Endothelial cell of umbilical vein (primary cell): ENCODE measurements at regions not wholly inside any gene's neighbourhood (a gene's known extent, or its start where the extent isn't known, plus 50 kb on each side); places are given as distances from the start of the nearest gene placed in this dataset.

ENCODE experiments used
- BruUV-seq: library from RNA; stranded (reverse); fragments of 400-500 nt; replicated peaks from 2 replicates; lab custom pipeline; 2021; lab: Mats Ljungman, UMichigan
- CTCF ChIA-PET: fragments of 300-600, 350-600 bp; sonication (Branson Sonifier 250); formaldehyde crosslinking; loops from one replicate; lab custom pipeline; 2021; ENCODE audit warnings: antibody characterized with exemption, inconsistent platforms; lab: Charles Lee
- POLR2A ChIA-PET: fragments of 300-600, 350-600 bp; sonication (Branson Sonifier 250); formaldehyde crosslinking; loops from one replicate; lab custom pipeline; 2021; ENCODE audit warnings: antibody characterized with exemption, inconsistent platforms; lab: Charles Lee
- DNase-seq: peaks from one replicate; pipeline ENCODE4 v3.0.0-alpha.2; 2011; ENCODE audit warnings: low read depth, low spot score
- FAIRE-seq: peaks from 2 replicates; lab custom pipeline; 2011; peaks lifted over from hg19 to GRCh38; lab: Jason Lieb, UNC
- H2AFZ ChIP-seq: 2 replicates; pipeline ENCODE4 v1.6.0; 2012; ENCODE audit warnings: low read depth, low read length, control low read depth, inconsistent platforms
- H3K27ac ChIP-seq: 2 replicates; pipeline ENCODE4 v1.5.1; 2011; ENCODE audit warnings: low read depth, mild to moderate bottlenecking, control low read depth, low read length, moderate library complexity; ENCODE audit not compliant: insufficient read depth
- H3K27me3 ChIP-seq, 2 experiments: 2 replicates each; pipeline versions ENCODE4 v1.6.0 to v1.6.1; 2011; ENCODE audit warnings: low read length in 2 of 2, mixed read lengths in 1 of 2; ENCODE audit not compliant: control insufficient read depth in 2 of 2, insufficient read depth in 2 of 2
- H3K36me3 ChIP-seq, 2 experiments: 2 replicates in 1 of 2; 3 replicates in 1 of 2; pipeline ENCODE4 v1.5.1; 2011; ENCODE audit warnings: low read length in 2 of 2, mild to moderate bottlenecking in 1 of 2, moderate library complexity in 1 of 2; ENCODE audit not compliant: control insufficient read depth in 2 of 2, insufficient read depth in 2 of 2; ENCODE audit errors: extremely low read depth in 1 of 2
- H3K4me1 ChIP-seq: 3 replicates; pipeline ENCODE4 v1.5.1; 2011; ENCODE audit warnings: mild to moderate bottlenecking, low read length; ENCODE audit not compliant: control insufficient read depth, insufficient read depth; ENCODE audit errors: extremely low read depth
- H3K4me2 ChIP-seq: 2 replicates; pipeline ENCODE4 v1.6.1; 2011; ENCODE audit warnings: low read length, control low read depth, mixed read lengths; ENCODE audit not compliant: insufficient read depth
- H3K4me3 ChIP-seq, 3 experiments: fragments of 200-600 bp in 1 of 3; sonication (generic), shearing (Covaris generic) in 1 of 3; replicated peaks in 1 of 3; 2 replicates each; pipeline ENCODE4 v1.5.1; 2011 to 2016; ENCODE audit warnings: control low read depth in 3 of 3, low read length in 3 of 3, mild to moderate bottlenecking in 2 of 3, inconsistent platforms in 1 of 3, low read depth in 1 of 3, moderate library complexity in 1 of 3; ENCODE audit not compliant: insufficient read depth in 1 of 3
- H3K79me2 ChIP-seq: 2 replicates; pipeline ENCODE4 v1.6.0; 2012; ENCODE audit warnings: low read length, inconsistent platforms; ENCODE audit not compliant: control insufficient read depth, insufficient read depth
- H3K9ac ChIP-seq: replicated peaks from 2 replicates; pipeline ENCODE3; 2011; ENCODE audit warnings: low read length, control low read depth; ENCODE audit not compliant: insufficient read depth; ENCODE audit errors: extremely low read depth
- H3K9me1 ChIP-seq: replicated peaks from 3 replicates; pipeline ENCODE4 v1.6.0; 2011; ENCODE audit warnings: mild to moderate bottlenecking, low read length; ENCODE audit not compliant: control insufficient read depth, insufficient read depth; ENCODE audit errors: extremely low read depth
- H3K9me3 ChIP-seq: replicated peaks from 2 replicates; pipeline ENCODE4 v1.5.1; 2012; ENCODE audit warnings: low read length, inconsistent platforms; ENCODE audit not compliant: control insufficient read depth, insufficient read depth
- H4K20me1 ChIP-seq: replicated peaks from 2 replicates; pipeline ENCODE3; 2011; ENCODE audit warnings: mild to moderate bottlenecking, low read length; ENCODE audit not compliant: control insufficient read depth, insufficient read depth; ENCODE audit errors: extremely low read depth
- CTCF ChIP-seq, 2 donors: IDR thresholded peaks; 1 replicate in 1 of 2; 2 replicates in 1 of 2; pipeline ENCODE4 v1.5.1; 2011; ENCODE audit warnings: low read length in 2 of 2, mild to moderate bottlenecking in 2 of 2, moderate library complexity in 2 of 2, control low read depth in 1 of 2, inconsistent platforms in 1 of 2, low read depth in 1 of 2; ENCODE audit not compliant: insufficient read depth in 1 of 2; ENCODE audit errors: extremely low read depth in 1 of 2
- EZH2 ChIP-seq: IDR thresholded peaks from 2 replicates; pipeline ENCODE4 v1.6.1; 2012; ENCODE audit warnings: borderline replicate concordance, low read depth, mild to moderate bottlenecking, moderate library complexity, low read length, inconsistent platforms; ENCODE audit not compliant: severe bottlenecking
- FOS ChIP-seq: IDR thresholded peaks from 2 replicates; pipeline ENCODE4 v1.6.1; 2011; ENCODE audit warnings: mild to moderate bottlenecking, low read length, moderate library complexity, borderline replicate concordance; ENCODE audit not compliant: insufficient read depth
- GATA2 ChIP-seq: IDR thresholded peaks from 2 replicates; pipeline ENCODE4 v1.7.0; 2011; ENCODE audit warnings: low read depth, mild to moderate bottlenecking, moderate library complexity, mixed read lengths, low read length; ENCODE audit not compliant: insufficient read length, insufficient read depth
- JUN ChIP-seq: IDR thresholded peaks from 2 replicates; pipeline ENCODE4 v1.6.1; 2011; ENCODE audit warnings: borderline replicate concordance, low read depth; ENCODE audit not compliant: insufficient read length, insufficient read depth
- MAX ChIP-seq: IDR thresholded peaks from 2 replicates; pipeline ENCODE4 v1.6.1; 2011; ENCODE audit not compliant: insufficient read depth, insufficient read length
- MYC ChIP-seq: IDR thresholded peaks from one replicate; pipeline ENCODE4 v1.6.1; 2011; ENCODE audit warnings: mild to moderate bottlenecking, low read depth, low read length
- POLR2A ChIP-seq: IDR thresholded peaks from 2 replicates; pipeline ENCODE4 v1.6.1; 2012; ENCODE audit warnings: low read depth, mild to moderate bottlenecking, control low read depth, low read length
- POLR2AphosphoS5 ChIP-seq: IDR thresholded peaks from 2 replicates; pipeline ENCODE4 v1.6.1; 2012; ENCODE audit warnings: low read depth, mild to moderate bottlenecking, control low read depth, low read length, moderate library complexity; ENCODE audit not compliant: insufficient read depth
- dilution Hi-C: fragments of 300-500 bp; cut with MboI; formaldehyde crosslinking; loops from one replicate; pipeline ENCODE4 v1.15.0; 2019; ENCODE audit warnings: low sequenced_read_pairs; ENCODE audit not compliant: extremely low pct_ligation_motif_present
- intact Hi-C: fragments of 100-400 bp; cut with micrococcal nuclease; formaldehyde crosslinking; loops from one replicate; pipeline ENCODE4 v1.10.0; 2022

GRCh38 chr3:152209776-152210175 is 59.0 kb upstream of the MBNL1 start:
- Histone ChIP-seq H2AFZ (no peak overlapping the region), H3K4me2 (no peak overlapping the region), H3K9ac (no peak overlapping the region), H3K4me3 (no peak overlapping the region), H4K20me1 (no peaks in the 10 kb centered on the region), H3K4me1 (no peaks in the 10 kb centered on the region), H3K9me1 (no peaks in the 10 kb centered on the region), H3K9me3 (no peaks in the 10 kb centered on the region), H3K36me3 (no peaks in the 10 kb centered on the region), H3K79me2 (no peaks in the 10 kb centered on the region), H3K27ac (no peak overlapping the region), H3K27me3 (no peaks in the 10 kb centered on the region)
- intact Hi-C loops (no loop called here), dilution Hi-C loops (no loop called here)
- FAIRE-seq (no peak), DNase-seq (no peak)
- BruUV-seq, result no TSS peak
- no peak for TF ChIP-seq POLR2A
- TF ChIP-seq GATA2, result no peak
- TF ChIP-seq CTCF (IDR thresholded peaks at IDR 0.05; ENCODE audit: extremely low read depth in 1 of 2, insufficient read depth in 1 of 2, low read depth in 1 of 2, low read length in 2 of 2), result no peak
- no peak for TF ChIP-seq MYC
- no peak for TF ChIP-seq POLR2AphosphoS5
- no peak for TF ChIP-seq JUN
- TF ChIP-seq EZH2, result no peak
- no peak for TF ChIP-seq MAX
- no peak for TF ChIP-seq FOS
- CTCF ChIA-PET, result interaction anchor here (0.9 to 1.9 kb wide), 2 partner anchors 9 to 11 kb away, joined by 4 to 6 read pairs; no protein-coding TSS in a partner anchor
- POLR2A ChIA-PET, result no interaction called here
